ENCODE measurements at regions not wholly inside any gene's neighbourhood (a gene's known extent, or its start where the extent isn't known, plus 50 kb on each side); places are given as distances from the start of the nearest gene placed in this dataset.

- Histone ChIP-seq H3K27ac (ENCODE audit: low read depth, low read length, poor library complexity, severe bottlenecking) (no peak overlapping the region), H3K27me3 (replicated peaks; ENCODE audit: insufficient read depth, low read depth, low read length, poor library complexity) (no peaks in the 10 kb centered on the region), H3K4me3 (ENCODE audit: low read depth, low read length, poor library complexity, severe bottlenecking) (no peak overlapping the region), H3K9me3 (ENCODE audit: low read depth, low read length, poor library complexity, severe bottlenecking) (no peaks in the 10 kb centered on the region), H3K4me1 (ENCODE audit: insufficient read depth, low read length, poor library complexity, severe bottlenecking) (no peaks in the 10 kb centered on the region), H3K36me3 (ENCODE audit: insufficient read depth, low read length, poor library complexity, severe bottlenecking) (no peaks in the 10 kb centered on the region)
- intact Hi-C loops (cut with micrococcal nuclease; ENCODE audit: unreplicated experiment): no loop called here
- ChIA-PET CTCF (no interaction called here), POLR2A (ENCODE audit: low non-redundant PET) (no interaction called here)
- BruUV-seq (replicated peaks): no TSS peak
- no peak for DNase-seq (ENCODE audit: low spot score)
- TF ChIP-seq, protein P1, sequence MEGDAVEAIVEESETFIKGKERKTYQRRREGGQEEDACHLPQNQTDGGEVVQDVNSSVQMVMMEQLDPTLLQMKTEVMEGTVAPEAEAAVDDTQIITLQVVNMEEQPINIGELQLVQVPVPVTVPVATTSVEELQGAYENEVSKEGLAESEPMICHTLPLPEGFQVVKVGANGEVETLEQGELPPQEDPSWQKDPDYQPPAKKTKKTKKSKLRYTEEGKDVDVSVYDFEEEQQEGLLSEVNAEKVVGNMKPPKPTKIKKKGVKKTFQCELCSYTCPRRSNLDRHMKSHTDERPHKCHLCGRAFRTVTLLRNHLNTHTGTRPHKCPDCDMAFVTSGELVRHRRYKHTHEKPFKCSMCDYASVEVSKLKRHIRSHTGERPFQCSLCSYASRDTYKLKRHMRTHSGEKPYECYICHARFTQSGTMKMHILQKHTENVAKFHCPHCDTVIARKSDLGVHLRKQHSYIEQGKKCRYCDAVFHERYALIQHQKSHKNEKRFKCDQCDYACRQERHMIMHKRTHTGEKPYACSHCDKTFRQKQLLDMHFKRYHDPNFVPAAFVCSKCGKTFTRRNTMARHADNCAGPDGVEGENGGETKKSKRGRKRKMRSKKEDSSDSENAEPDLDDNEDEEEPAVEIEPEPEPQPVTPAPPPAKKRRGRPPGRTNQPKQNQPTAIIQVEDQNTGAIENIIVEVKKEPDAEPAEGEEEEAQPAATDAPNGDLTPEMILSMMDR (conservative IDR thresholded peaks at IDR 0.05; ENCODE audit: low read depth, low read length): no peak
- no peak for TF ChIP-seq EZH2 (IDR thresholded peaks at IDR 0.05; ENCODE audit: borderline replicate concordance, low read depth, low read length, poor library complexity, severe bottlenecking)
Measured at GRCh38 chrX:95835223-95835622, 849.4 kb upstream of the DIAPH2 start.

DNA sequence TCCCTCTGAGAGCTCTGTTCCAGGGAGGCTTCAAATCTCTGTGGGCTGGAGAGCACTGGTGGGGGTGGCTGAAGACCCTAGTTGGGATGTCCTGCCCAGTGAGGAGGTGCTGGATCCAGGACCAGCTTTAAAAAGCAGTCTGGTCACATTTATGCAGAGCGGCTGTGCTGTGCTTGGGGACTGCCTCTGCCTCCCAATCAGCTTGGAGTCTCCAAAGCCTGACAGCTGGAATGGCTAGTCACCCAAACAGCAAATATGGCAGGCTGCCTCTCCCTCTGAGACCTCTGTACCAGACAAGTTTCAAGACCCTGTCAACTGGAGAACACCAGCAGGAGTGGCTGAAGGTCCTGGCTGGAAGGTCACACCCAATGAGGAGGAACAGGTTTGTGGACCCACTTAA, 848.1 kb upstream of the DIAPH2 start:
- BruUV-seq (replicated peaks): no TSS peak
- Histone ChIP-seq H3K27ac (ENCODE audit: low read depth, low read length, poor library complexity, severe bottlenecking) (no peak overlapping the region), H3K27me3 (replicated peaks; ENCODE audit: insufficient read depth, low read depth, low read length, poor library complexity) (no peaks in the 10 kb centered on the region), H3K4me1 (ENCODE audit: insufficient read depth, low read length, poor library complexity, severe bottlenecking) (no peaks in the 10 kb centered on the region), H3K9me3 (ENCODE audit: low read depth, low read length, poor library complexity, severe bottlenecking) (no peaks in the 10 kb centered on the region), H3K36me3 (ENCODE audit: insufficient read depth, low read length, poor library complexity, severe bottlenecking) (no peaks in the 10 kb centered on the region), H3K4me3 (ENCODE audit: low read depth, low read length, poor library complexity, severe bottlenecking) (no peak overlapping the region)
- intact Hi-C loops (cut with micrococcal nuclease; ENCODE audit: unreplicated experiment): no loop called here
- no peak for TF ChIP-seq EZH2 (IDR thresholded peaks at IDR 0.05; ENCODE audit: borderline replicate concordance, low read depth, low read length, poor library complexity, severe bottlenecking)
- TF ChIP-seq, protein P1 (conservative IDR thresholded peaks at IDR 0.05; ENCODE audit: low read depth, low read length): no peak
- ChIA-PET CTCF (no interaction called here), POLR2A (ENCODE audit: low non-redundant PET) (no interaction called here)
- no peak for DNase-seq (ENCODE audit: low spot score)

GRCh38 chrX:95841863-95842262, 842.8 kb upstream of the DIAPH2 start:
- Histone ChIP-seq H3K36me3 (ENCODE audit: insufficient read depth, low read length, poor library complexity, severe bottlenecking) (no peaks in the 10 kb centered on the region), H3K27me3 (replicated peaks; ENCODE audit: insufficient read depth, low read depth, low read length, poor library complexity) (no peaks in the 10 kb centered on the region), H3K27ac (ENCODE audit: low read depth, low read length, poor library complexity, severe bottlenecking) (no peak overlapping the region), H3K4me3 (ENCODE audit: low read depth, low read length, poor library complexity, severe bottlenecking) (no peak overlapping the region), H3K9me3 (ENCODE audit: low read depth, low read length, poor library complexity, severe bottlenecking) (no peaks in the 10 kb centered on the region), H3K4me1 (ENCODE audit: insufficient read depth, low read length, poor library complexity, severe bottlenecking) (no peaks in the 10 kb centered on the region)
- no peak for TF ChIP-seq EZH2 (IDR thresholded peaks at IDR 0.05; ENCODE audit: borderline replicate concordance, low read depth, low read length, poor library complexity, severe bottlenecking)
- TF ChIP-seq, protein P1 (conservative IDR thresholded peaks at IDR 0.05; ENCODE audit: low read depth, low read length): no peak
- no peak for DNase-seq (ENCODE audit: low spot score)
- ChIA-PET CTCF (no interaction called here), POLR2A (ENCODE audit: low non-redundant PET) (no interaction called here)
- intact Hi-C loops (cut with micrococcal nuclease; ENCODE audit: unreplicated experiment): no loop called here
- no TSS peak for BruUV-seq (replicated peaks)

Measured in A673 (cell line).